GM19023 (cell line): ENCODE measurements at regions not wholly inside any gene's neighbourhood (a gene's known extent, or its start where the extent isn't known, plus 50 kb on each side); places are given as distances from the start of the nearest gene placed in this dataset.
"Not testable (repeated sequence)": the region's sequence is repeated elsewhere in the genome, so short reads cannot be mapped to it uniquely, and the experiment has no call there.

Experiments used
- ATAC-seq: cut with Tn5 transposase; IDR thresholded peaks from one replicate; pipeline ENCODE4 v1.9.1; 2021; ENCODE audit warnings: mild to moderate bottlenecking, moderate library complexity; ENCODE audit not compliant: unreplicated experiment

DNA sequence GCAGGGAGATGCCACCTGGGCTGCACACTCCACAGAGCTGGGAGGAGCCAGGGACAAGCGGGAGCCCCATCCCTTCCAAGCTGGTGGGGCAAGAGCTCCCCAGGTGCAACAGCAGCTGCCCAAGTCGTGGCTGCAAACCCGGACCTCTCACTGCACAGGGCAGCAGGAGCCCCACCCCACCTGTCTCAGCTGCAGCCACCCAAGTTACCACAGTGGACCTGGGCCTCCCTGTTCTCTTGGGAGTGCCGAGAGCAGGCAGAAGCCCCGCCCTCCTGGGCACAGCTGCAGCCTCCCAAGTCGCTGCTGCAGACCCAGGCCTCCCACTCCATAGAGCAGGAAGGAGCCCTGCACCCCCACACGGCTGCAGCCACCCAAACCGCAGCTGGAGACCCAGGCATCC is 374.1 kb upstream of the ACO1 start:
- ATAC-seq: no peak

DNA sequence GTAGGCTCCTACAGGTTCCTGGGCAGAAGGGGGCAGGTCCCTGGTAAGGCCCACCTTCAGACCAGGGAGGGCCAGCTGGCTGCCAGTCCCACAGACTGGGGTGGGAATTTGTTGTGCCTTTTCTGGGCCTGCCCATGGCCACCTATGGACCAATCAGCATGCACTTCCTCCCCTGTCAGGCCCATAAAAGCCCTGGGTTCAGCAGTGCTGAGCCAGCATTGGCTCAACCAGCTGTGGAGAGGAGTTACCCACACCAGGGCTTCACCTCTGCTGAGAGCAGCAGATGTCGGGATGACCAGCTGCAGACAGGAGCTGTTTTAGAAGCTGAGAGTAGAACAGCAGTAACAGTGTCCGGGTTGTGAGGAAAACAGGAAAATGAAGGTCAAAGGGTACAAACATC is 373.4 kb upstream of the ACO1 start:
- ATAC-seq: no peak

DNA sequence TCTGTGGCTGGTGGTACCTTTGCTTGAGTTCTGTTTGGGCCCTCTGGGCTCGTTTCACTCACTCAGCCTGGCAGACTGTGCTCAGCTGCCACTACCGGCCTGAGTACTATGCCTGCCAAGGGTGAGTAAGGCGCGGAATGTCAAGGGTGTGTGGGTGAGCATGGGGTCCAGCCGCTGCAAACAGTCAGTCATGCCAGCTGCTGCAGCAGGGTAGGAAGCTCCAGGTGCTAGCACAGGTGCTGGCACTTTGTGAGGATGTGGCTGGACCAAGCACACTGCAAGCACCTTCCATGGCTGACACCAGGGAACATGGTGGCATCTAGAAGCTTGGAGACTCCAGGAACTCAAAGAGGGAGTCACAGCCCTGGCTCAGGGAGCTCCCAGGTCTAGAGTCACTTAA is 368.6 kb upstream of the ACO1 start:
- no peak for ATAC-seq

DNA sequence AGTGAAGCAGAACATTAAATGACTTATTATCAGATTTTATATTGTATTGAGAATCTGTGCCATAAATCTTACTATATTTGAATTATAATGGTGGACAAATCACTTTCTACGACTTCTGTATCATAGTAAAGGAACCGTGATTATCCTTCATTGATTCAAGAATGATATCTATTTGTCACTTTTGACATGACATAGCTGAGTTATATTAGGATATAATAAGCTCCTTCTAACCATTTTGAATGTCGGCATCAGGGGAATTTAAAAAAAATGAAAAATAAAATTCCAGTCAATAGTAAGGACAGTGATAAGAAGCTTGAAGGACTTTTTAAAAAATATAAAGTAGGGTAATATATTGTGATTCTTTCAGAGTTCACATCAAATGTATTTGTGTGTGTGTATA is 338.9 kb upstream of the ACO1 start:
- ATAC-seq: no peak

DNA sequence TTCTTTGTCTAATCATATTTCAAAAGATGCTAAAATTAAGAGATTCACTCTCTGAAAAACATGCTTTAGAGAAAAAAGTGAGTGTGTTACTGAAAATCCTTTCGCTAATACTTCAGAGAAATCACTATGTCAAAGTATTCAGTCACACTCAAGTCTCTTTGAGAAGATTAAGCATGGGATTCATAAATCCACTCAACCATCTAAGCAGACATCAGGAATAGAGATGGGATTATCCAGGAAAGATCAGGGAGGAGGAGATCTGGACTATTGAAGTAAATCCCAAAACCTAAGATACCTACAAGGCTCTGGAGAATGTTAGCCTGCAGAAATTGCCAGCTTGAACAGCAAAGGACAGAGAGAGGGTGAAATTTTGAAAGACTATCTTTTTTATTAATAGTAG is 317.2 kb upstream of the ACO1 start:
- ATAC-seq: no peak

DNA sequence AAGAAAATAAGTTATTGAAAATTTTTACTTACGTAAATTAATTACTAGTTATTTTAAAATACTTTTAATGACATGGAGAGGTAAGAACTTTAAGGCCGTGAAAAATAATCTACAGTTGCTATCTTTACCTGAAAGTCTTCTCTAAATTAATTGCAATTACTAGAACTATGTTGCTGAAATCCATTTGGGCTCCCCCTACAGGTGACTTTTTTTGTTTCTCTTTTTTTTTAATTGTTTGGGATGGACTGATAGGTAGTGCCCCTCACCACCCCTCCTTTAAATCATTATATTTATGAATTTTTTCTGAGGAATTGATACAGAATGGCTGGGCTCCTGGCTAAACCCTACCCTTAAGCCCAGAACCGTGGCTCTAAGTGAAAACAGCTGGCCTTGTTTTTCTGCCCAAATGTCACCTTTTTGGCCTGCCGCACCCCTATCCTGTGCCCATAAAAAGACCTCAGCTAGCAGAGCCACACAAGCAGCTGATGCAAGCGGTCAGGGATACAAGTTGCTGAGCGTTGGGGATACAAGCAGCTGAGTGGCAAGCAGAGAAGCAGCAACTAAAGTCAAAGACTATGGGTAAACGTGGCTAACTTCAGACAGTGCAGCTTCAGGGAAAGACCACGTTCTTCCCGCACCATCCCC is 315.2 kb upstream of the ACO1 start:
- no peak for ATAC-seq

DNA sequence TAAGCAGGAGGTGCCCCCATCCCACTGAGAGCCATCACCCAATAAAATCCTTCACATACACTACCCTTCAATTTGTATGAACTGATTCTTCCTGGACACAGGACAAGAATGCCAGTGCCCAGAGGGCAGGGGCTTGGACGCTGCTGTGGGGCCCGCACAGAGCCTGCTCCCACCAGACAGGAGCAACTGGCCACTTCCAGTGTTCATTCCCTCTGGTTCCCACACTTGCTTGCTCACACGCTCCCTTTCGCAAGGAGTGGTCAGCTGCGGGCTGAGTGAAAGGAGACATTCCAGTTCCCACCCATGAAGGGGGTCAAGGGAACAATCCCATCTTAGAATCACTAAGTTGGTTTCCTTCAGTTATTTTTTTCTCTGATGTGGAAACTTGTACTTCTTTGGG is 314.5 kb upstream of the ACO1 start:
- no peak for ATAC-seq

DNA sequence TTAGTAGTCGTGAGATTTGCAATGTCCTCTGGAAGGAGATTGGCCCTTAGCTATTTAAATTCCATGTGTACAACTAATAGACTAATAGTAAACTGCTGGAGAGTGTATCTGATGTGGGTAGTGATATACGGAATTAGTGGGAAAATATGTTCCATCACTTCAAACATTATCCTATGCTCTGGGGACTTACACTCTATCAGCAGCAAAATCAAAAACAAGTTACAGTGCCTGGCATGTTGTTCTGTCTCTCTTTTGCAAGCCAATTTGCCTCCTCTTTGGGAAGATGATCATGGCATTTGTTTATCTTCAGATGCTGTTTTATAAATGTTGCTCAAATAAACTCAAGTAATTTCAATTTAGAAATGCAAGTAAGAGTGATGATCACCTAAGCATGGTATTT is 311.9 kb upstream of the ACO1 start:
- ATAC-seq: no peak

DNA sequence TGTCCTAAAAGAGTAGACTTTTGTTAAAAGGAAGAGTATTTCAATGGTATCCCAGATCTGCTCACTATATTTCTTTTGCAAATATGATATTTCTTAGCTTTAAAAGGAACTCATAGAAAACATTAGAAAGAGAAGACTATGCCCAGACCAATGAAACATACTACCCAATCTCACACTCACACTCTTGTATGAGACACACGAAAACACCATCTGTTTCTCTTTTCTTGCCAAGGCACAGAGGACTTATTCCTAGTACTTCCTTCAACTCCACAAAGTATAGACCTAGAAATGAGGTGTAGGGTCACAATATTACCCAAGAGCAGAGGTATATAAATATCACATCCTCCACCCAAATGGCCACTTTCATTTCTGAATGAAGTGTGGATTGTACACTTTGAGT is 292.4 kb upstream of the ACO1 start:
- no peak for ATAC-seq

DNA sequence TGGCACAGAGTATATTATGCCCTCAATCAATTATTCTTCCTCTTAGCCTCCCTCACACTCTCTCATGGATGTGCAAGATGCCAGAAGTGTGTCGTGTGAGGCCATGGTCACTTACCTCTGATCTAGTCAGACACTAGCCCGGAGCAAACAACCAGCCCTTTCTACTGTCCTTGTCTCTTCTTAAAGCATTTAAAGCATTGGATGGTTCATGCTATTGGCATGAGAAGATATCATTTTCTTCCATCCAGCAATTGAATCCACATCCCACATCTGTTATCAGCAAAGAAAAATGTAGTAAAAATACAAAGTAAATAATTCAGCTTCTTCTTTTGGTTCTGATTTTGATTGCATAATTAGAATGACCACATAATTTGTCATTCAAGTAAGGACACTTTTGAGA is 267.2 kb upstream of the ACO1 start:
- no peak for ATAC-seq

DNA sequence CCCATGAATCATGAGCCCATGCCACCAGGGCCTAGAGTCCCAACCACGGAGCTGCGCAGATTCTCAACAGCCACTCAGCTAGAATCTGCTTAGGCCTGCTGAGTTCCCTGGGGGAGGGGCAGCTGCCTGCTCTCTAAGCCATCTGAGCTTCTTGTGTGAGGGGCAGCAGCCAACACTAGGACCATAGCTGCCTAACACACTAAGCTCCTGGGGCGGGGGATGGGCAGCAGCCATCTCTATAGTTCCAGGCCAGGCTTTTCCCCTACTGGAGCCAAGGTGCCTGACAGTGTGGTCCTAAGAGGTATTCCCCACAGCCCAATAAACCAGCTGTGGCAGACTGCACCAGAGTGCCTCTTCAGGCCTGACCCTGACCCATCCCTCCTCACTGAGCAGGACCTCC is 255.9 kb upstream of the ACO1 start:
- no peak for ATAC-seq

DNA sequence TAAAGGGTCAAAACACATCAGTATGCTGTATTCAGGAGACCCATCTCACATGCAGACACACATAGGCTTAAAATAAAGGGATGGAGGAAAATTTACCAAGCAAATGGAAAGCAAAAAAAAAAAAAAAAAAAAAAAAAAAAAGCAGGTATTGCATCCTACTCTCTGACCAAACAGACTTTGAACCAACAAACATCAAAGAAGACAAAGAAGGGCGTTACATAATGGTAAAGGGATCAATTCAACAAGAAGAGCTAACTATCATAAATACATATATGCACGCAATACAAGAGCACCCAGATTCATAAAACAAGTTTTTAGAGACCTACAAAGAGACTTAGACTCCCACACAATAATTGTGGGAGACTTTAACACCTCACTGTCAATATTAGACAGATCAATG is 253.7 kb upstream of the ACO1 start:
- ATAC-seq: not testable (repeated sequence)

DNA sequence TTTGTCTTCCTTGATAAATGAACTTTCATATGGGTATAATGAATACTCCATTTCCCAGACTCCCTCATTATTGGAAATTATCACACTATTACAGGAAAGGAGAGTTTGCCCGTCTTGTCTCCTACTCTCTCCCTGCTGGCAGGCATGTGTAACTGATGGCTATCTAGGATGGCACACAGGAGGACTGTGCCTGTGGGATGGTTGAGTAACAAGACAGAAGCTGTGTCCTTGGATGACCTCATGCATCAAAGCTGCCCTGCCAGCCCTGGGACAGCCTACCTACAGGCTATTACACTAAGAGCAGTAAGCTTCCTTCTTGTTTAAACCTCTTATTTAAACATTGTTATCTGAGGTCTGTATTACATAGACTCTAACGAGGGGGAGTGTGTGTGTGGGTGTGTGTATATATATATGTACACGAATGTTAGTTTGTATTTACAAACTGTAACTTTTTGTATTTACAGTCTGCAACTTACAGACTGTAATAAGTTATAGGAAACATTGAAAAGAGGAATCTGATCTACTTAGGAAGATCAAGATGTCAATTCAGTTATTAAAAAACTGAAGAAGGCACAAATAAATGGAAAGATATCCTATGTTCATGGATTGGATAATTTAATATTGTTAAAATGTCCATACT is 247.6 kb upstream of the ACO1 start:
- ATAC-seq: no peak

DNA sequence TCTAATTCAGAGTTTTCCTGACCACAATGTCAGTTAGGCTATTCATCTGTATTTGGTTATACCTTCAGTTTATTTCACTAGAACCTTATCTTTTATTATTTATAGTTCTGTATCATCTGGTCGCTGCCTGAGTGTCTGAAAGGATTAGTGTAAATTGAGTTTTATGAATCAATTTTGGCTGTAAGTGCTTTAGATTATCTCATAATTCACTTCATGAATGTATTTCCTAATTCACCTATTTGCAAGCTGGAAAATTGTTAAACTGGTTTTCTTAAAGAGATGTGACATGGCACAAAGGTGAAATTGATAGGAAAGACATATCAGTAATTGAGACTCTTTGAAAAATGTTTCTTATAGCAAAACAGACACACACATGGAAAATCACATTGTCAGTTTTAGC is 242.4 kb upstream of the ACO1 start:
- ATAC-seq: no peak

DNA sequence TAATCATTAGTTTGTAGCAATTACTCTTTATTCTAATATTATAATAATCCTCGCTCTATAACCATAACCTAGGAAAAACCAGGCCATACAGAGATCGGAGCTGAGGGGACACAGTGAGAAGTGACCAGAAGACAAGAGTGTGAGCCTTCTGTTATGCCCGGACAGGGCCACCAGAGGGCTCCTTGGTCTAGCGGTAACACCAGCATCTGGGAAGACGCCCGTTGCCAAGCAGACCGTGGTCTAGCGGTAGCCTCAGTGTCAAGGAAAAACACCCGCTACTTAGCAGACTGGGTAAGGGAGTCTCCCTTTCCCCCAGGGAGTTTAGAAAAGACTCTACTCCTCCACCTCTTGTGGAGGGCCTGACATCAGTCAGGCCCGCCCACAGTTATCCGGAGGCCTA is 235.9 kb upstream of the ACO1 start:
- ATAC-seq: not testable (repeated sequence)

DNA sequence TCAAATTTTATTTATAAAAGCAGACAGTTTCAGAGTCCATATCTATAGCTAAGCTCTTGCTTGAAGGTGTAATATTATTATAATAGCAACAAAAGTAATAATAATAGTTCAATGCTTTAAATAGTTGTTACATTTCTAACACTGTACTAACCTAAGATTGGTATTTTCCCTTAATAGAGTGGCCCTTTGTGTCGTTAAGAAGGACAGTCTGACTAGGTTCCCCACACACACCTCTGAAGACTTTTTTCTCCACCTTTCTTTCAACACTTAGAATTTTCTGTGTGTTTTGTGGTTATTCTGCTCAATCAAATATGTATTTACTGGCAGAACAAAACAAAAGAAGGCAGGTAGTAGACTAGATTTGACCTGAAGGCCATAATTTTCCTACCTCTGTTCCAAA is 223.2 kb upstream of the ACO1 start:
- peak; percentile 23 for ATAC-seq

DNA sequence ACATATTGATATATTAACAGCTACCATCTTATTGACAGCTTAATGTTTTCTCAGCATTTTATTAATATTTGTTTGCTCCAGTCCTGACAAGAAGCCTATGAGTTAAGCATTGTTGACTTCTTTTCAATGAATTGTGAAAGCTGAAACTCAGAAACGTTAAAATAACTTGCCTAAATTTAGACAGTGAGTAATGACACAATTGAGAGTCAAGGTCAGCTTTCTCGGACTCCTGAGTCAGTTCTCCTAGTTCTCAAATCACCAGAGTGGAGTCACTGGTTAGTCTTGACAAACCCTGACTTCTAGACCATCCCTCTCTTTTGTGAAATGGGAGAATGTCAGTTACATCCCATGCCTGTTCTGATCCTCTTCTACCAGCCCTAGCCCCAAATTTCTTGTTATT is 222.7 kb upstream of the ACO1 start:
- peak; percentile 81 for ATAC-seq

DNA sequence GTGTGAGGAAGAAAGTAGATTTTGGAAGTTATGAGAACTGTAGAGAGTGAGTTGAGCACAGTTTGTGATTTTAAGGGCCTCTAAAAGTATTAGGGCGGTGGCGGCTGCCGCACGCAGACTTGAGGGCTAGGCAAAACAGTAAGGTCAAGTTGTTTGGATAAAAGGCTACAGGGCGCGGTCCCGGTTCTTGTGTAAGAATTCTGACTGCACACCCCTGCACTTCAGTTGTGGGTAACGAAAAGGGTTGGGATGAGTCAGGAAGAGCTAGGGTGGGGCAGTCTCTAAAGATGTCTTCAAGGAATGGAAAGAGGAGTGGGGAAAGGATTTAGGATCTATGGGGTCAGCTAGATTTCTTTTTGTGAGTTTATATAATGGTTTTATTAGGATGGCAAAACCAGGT is 218.1 kb upstream of the ACO1 start:
- ATAC-seq: not testable (repeated sequence)

DNA sequence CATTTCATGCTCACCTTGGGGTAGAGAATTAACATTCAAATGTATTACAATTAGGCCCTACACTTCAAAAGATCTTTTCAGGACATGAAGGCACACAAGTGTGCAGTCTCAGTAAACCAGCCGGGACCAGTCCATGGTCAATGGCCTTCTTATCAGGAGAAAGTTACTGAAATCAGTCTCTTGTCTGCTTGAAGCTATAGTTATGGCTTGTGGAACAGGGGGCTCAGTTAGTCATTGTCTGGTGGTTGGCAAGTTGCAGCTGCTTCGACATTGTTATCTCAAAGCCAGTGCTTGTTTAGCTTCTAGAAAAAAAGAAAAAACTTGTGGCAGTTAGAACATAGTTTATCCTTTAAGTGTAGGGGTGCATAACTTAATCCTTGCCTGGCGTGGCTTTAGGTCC is 213.1 kb upstream of the ACO1 start:
- ATAC-seq: no peak

DNA sequence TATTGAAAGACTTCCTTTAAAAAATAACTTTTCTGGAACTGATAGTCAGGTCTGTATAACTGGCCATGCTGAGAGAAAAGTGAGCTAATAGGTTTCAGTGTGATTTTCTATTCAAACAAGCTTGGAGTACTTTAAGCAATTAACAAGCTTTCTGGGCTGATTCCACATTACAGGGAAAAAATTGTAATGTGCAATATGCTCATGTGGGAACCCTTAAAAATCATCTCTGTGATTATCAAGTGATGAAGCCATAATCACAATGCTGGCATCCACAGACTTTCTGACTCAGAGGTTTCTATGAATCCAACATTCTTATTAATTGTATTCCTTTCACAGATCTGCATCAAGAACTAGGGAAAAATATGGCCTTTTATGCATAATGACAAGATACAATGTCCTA is 212.2 kb upstream of the ACO1 start:
- no peak for ATAC-seq

DNA sequence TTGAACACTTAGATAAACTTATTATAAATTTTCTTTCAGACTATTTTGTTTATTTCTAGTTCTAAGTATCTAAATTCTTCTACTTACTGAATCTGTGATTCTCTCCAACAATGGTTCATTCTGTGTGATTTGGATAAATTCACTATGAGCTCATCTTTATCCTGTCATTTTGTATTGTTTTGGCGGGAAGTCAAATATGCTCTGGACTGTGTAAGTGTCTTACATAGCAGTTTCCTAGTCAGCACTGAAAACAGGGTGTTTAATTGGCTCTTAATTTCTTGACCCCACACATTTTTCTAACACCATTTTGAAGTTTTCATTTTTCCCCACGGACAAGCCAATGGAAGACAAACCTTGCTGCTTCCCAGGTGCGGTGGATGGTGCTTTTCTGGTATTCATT is 207.0 kb upstream of the ACO1 start:
- ATAC-seq: no peak

DNA sequence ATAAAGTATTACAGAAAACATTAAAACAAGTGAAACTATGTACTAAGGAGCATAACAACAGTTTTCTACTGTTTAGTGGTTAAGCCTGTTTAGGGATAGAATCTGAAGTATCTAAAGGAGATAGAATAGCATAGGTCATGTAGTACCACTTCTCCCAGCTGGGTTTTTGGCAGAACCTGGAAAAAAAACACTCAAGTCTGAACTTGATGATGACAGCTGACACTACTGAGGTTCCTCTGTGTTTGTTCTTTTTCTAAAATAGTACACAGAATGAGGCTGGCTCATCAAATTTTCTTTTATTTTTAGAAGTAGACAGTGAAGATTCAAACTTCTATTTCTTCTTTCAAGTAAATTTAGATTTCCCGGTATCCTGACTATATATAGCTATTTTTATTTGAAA is 203.8 kb upstream of the ACO1 start:
- no peak for ATAC-seq

DNA sequence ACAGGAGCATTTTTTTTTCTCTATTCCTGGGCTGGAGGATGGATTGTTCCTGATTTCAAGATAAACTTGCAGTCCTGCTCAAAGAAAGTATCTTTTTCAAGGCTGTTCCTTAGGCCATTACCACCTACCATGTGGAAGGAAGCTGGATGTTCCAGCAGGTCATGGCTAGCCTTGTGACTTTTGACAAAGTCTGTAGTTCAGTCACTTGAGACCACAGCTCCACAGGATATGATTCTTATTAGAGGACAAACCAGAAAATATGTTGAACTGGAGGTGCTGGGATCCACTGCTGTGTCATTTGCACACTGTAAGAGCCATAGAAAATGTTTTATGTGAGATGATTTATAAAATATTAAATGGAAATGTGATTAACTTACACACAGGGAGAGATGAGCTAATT is 184.2 kb upstream of the ACO1 start:
- no peak for ATAC-seq
